HL-60 (cell line): ENCODE measurements at regions not wholly inside any gene's neighbourhood (a gene's known extent, or its start where the extent isn't known, plus 50 kb on each side); places are given as distances from the start of the nearest gene placed in this dataset.

Source experiments
- CTCF ChIP-seq: IDR thresholded peaks from one replicate; pipeline ENCODE4 v1.5.1; 2011; ENCODE audit warnings: low read length, control low read depth, inconsistent platforms; ENCODE audit not compliant: insufficient read depth
- GABPA ChIP-seq: IDR thresholded peaks from 2 replicates; pipeline ENCODE4 v1.6.1; 2012; ENCODE audit warnings: low read depth
- POLR2AphosphoS5 ChIP-seq: IDR thresholded peaks from 2 replicates; pipeline ENCODE4 v1.6.1; 2012; ENCODE audit warnings: low read depth
- SPI1 ChIP-seq: IDR thresholded peaks from 2 replicates; pipeline ENCODE4 v1.6.1; 2012; ENCODE audit warnings: low read depth, mild to moderate bottlenecking, borderline replicate concordance
- TF ChIP-seq, protein P1 (sequence below): IDR thresholded peaks from 2 replicates; pipeline ENCODE4 v1.6.1; 2012; ENCODE audit warnings: low read depth; ENCODE audit not compliant: insufficient replicate concordance

DNA sequence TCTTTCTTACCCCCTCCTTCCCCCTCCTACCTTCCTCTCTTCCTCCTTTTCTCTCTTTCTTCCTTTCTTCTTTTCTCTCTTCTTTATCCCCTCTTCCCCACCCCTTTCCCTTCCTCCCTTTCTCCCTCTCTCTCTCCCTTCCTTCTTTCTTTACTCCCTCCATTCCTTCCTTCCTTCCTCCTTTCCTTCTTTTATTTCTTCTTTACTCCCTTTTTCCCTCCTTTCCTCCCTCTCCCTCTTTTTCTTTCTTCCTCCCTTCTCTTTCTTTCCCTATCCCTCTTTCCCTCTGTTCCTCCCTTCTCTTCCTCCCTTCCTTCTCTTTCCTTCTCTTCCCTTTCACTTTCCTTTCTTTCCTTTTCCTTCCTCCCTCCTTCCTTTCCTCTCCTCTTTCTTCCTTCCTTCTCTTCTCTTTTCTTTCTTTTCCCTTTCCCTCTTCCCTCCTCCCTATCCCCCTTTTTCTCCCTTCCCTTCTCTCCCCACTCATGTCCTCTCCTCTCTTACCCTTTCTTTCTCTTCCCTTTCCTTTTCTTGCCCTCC is 302.3 kb upstream of the TBX3 start:
- TF ChIP-seq CTCF (no peak), POLR2AphosphoS5 (no peak), GABPA (no peak), SPI1 (no peak)
- TF ChIP-seq, protein P1, sequence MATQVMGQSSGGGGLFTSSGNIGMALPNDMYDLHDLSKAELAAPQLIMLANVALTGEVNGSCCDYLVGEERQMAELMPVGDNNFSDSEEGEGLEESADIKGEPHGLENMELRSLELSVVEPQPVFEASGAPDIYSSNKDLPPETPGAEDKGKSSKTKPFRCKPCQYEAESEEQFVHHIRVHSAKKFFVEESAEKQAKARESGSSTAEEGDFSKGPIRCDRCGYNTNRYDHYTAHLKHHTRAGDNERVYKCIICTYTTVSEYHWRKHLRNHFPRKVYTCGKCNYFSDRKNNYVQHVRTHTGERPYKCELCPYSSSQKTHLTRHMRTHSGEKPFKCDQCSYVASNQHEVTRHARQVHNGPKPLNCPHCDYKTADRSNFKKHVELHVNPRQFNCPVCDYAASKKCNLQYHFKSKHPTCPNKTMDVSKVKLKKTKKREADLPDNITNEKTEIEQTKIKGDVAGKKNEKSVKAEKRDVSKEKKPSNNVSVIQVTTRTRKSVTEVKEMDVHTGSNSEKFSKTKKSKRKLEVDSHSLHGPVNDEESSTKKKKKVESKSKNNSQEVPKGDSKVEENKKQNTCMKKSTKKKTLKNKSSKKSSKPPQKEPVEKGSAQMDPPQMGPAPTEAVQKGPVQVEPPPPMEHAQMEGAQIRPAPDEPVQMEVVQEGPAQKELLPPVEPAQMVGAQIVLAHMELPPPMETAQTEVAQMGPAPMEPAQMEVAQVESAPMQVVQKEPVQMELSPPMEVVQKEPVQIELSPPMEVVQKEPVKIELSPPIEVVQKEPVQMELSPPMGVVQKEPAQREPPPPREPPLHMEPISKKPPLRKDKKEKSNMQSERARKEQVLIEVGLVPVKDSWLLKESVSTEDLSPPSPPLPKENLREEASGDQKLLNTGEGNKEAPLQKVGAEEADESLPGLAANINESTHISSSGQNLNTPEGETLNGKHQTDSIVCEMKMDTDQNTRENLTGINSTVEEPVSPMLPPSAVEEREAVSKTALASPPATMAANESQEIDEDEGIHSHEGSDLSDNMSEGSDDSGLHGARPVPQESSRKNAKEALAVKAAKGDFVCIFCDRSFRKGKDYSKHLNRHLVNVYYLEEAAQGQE = no peak
